Loucy (cell line): ENCODE measurements at regions not wholly inside any gene's neighbourhood (a gene's known extent, or its start where the extent isn't known, plus 50 kb on each side); places are given as distances from the start of the nearest gene placed in this dataset.

Experiments
- H2AFZ ChIP-seq: fragments of 200-600 bp; sonication (generic); 2 replicates; pipeline ENCODE4 v1.6.0; 2016; ENCODE audit warnings: antibody characterized with exemption, mild to moderate bottlenecking, low read length, moderate library complexity
- H3F3A ChIP-seq: fragments of 200-600 bp; 2 replicates; pipeline ENCODE4 v1.6.0; 2016; ENCODE audit warnings: antibody characterized with exemption, low read depth, mild to moderate bottlenecking
- H3K27me3 ChIP-seq: fragments of 200-600 bp; sonication (generic); 2 replicates; pipeline ENCODE4 v1.6.1; 2014; ENCODE audit warnings: low read length, mild to moderate bottlenecking; ENCODE audit not compliant: insufficient read depth, poor library complexity, severe bottlenecking
- H3K36me3 ChIP-seq: fragments of 200-600 bp; sonication (generic); 2 replicates; pipeline ENCODE4 v1.6.1; 2016; ENCODE audit warnings: low read length; ENCODE audit not compliant: insufficient read depth
- H3K4me1 ChIP-seq: fragments of 200-600 bp; sonication (generic); 2 replicates; pipeline ENCODE4 v1.5.1; 2014; ENCODE audit warnings: low read length, mild to moderate bottlenecking; ENCODE audit not compliant: insufficient read depth, poor library complexity, severe bottlenecking
- H3K4me2 ChIP-seq: fragments of 200-600 bp; sonication (generic); 2 replicates; pipeline ENCODE4 v1.6.0; 2014; ENCODE audit warnings: antibody characterized with exemption, low read length, low read depth, mild to moderate bottlenecking; ENCODE audit not compliant: poor library complexity, severe bottlenecking
- H3K4me3 ChIP-seq: fragments of 200-600 bp; sonication (generic); 2 replicates; pipeline ENCODE4 v1.5.1; 2014; ENCODE audit warnings: low read length, mild to moderate bottlenecking, mixed read lengths; ENCODE audit not compliant: poor library complexity, severe bottlenecking
- H3K79me2 ChIP-seq: fragments of 200-600 bp; sonication (generic); 2 replicates; pipeline ENCODE4 v1.6.1; 2014; ENCODE audit warnings: low read length; ENCODE audit not compliant: insufficient read depth
- H3K9ac ChIP-seq: fragments of 200-600 bp; sonication (generic); 2 replicates; pipeline ENCODE4 v1.6.0; 2014; ENCODE audit warnings: mild to moderate bottlenecking, low read depth, low read length, moderate library complexity; ENCODE audit not compliant: poor library complexity, severe bottlenecking
- H3K9me2 ChIP-seq: fragments of 200-600 bp; sonication (generic); replicated peaks from 2 replicates; pipeline ENCODE4 v1.6.1; 2016; ENCODE audit warnings: low read depth, low read length, mixed read lengths
- H3K9me3 ChIP-seq: fragments of 200-600 bp; sonication (generic); 2 replicates; pipeline ENCODE4 v1.6.1; 2014; ENCODE audit warnings: mild to moderate bottlenecking, antibody characterized with exemption, low read length, low read depth; ENCODE audit not compliant: insufficient read depth
- H4K20me1 ChIP-seq: fragments of 200-600 bp; sonication (generic); 2 replicates; pipeline ENCODE4 v1.6.0; 2014; ENCODE audit warnings: antibody characterized with exemption, low read length, mild to moderate bottlenecking; ENCODE audit not compliant: insufficient read depth, poor library complexity, severe bottlenecking
- CTCF ChIP-seq: fragments of 200-600 bp; sonication (generic); conservative IDR thresholded peaks from 2 replicates; pipeline ENCODE4 v1.5.1; 2014; ENCODE audit warnings: mild to moderate bottlenecking, antibody characterized with exemption, low read length
- EZH2phosphoT487 ChIP-seq: fragments of 200-600 bp; IDR thresholded peaks from 2 replicates; pipeline ENCODE4 v1.6.1; 2018; ENCODE audit warnings: antibody characterized with exemption, mild to moderate bottlenecking, moderate library complexity, borderline replicate concordance

- Histone ChIP-seq H3K4me1 (no peaks in the 10 kb centered on the region), H2AFZ (no peak overlapping the region), H3K79me2 (no peaks in the 10 kb centered on the region), H3K4me3 (no peak overlapping the region), H3K9me2 (no peaks in the 10 kb centered on the region), H3F3A (no peaks in the 10 kb centered on the region), H3K36me3 (no peaks in the 10 kb centered on the region), H4K20me1 (no peaks in the 10 kb centered on the region), H3K9ac (no peak overlapping the region), H3K4me2 (no peak overlapping the region), H3K27me3 (no peaks in the 10 kb centered on the region), H3K9me3 (peaks cover 3% of the 10 kb centered on the region; the same call in 1 of the 2 replicates)
- TF ChIP-seq EZH2phosphoT487: no peak
- TF ChIP-seq CTCF: no peak
These were observed 104.6 kb downstream of the ACKR3 start for GRCh38 chr2:236674238-236674637.

GRCh38 chr2:236674646-236675045 is 105.0 kb downstream of the ACKR3 start:
- no peak overlapping the region for H3K4me3 ChIP-seq
- H3K27me3 ChIP-seq: no peaks in the 10 kb centered on the region
- H3K9me3 ChIP-seq: peaks cover 3% of the 10 kb centered on the region; the same call in 1 of the 2 replicates
- H3K79me2 ChIP-seq: no peaks in the 10 kb centered on the region
- no peaks in the 10 kb centered on the region for H3F3A ChIP-seq
- H3K4me1 ChIP-seq: no peaks in the 10 kb centered on the region
- H3K9ac ChIP-seq: no peak overlapping the region
- H3K36me3 ChIP-seq: no peaks in the 10 kb centered on the region
- no peak overlapping the region for H3K4me2 ChIP-seq
- no peaks in the 10 kb centered on the region for H3K9me2 ChIP-seq
- TF ChIP-seq EZH2phosphoT487 (no peak), CTCF (no peak)
- no peaks in the 10 kb centered on the region for H4K20me1 ChIP-seq
- H2AFZ ChIP-seq: no peak overlapping the region

GRCh38 chr2:236675051-236675450 is 105.4 kb downstream of the ACKR3 start:
- Histone ChIP-seq H3K9me3 (peaks cover 3% of the 10 kb centered on the region; the same call in 1 of the 2 replicates), H3F3A (no peaks in the 10 kb centered on the region), H4K20me1 (no peaks in the 10 kb centered on the region), H3K4me1 (no peaks in the 10 kb centered on the region), H3K9ac (no peak overlapping the region), H3K27me3 (no peaks in the 10 kb centered on the region), H3K79me2 (no peaks in the 10 kb centered on the region), H3K4me3 (no peak overlapping the region), H3K36me3 (no peaks in the 10 kb centered on the region), H3K9me2 (no peaks in the 10 kb centered on the region), H2AFZ (no peak overlapping the region), H3K4me2 (no peak overlapping the region)
- TF ChIP-seq CTCF: no peak
- TF ChIP-seq EZH2phosphoT487: no peak
